NCI-H1417 treated with DMSO at 0.1 percent for 48 hours (cell line): ENCODE measurements at regions not wholly inside any gene's neighbourhood (a gene's known extent, or its start where the extent isn't known, plus 50 kb on each side); places are given as distances from the start of the nearest gene placed in this dataset.
"Not testable (repeated sequence)": the region's sequence is repeated elsewhere in the genome, so short reads cannot be mapped to it uniquely, and the experiment has no call there.

Source experiments
- DNase-seq: peaks from one replicate; lab custom pipeline; 2025; lab: John Stamatoyannopoulos, UW

DNA sequence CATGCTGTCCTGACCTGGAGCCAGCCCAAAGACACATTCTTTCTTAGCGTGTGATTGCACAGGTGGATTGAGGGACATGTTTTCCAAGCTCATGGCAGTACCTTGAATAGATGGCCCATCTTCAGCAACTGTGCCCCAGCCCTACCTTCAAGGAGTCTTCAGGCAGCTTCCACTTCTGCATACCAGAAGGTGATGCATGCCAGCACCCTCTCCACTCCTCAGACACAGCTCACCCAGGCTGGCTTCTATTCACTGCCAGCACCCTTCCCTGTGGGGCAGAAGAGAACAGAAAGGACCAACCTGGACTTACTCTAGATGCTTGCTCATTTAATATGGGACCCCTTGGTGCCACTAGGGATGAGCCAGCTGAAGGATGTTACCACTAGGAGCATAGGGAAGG lies 466.4 kb upstream of the ISX start:
- no peak for DNase-seq

DNA sequence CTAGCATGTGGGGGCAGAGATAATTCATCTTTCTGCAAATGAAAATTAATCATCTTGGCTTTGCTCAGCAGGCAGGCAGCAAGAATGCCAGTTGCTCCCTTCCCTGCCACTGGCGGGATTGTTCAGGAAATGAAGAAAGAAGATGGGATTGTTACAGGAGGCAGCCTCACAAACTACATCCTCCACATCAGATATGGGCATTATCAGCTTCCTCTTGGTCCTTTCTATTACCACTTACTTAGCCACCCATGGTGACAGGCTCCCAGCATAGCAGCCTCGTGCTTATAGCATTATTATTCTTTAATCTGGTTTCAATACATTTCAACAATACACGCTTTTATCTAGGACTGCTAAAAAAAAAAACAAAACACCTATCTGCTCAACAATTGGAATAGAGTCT lies 461.6 kb upstream of the ISX start:
- DNase-seq, result no peak

- DNase-seq, result no peak
These were observed 457.9 kb upstream of the ISX start for GRCh38 chr22:34608106-34608505.

DNA sequence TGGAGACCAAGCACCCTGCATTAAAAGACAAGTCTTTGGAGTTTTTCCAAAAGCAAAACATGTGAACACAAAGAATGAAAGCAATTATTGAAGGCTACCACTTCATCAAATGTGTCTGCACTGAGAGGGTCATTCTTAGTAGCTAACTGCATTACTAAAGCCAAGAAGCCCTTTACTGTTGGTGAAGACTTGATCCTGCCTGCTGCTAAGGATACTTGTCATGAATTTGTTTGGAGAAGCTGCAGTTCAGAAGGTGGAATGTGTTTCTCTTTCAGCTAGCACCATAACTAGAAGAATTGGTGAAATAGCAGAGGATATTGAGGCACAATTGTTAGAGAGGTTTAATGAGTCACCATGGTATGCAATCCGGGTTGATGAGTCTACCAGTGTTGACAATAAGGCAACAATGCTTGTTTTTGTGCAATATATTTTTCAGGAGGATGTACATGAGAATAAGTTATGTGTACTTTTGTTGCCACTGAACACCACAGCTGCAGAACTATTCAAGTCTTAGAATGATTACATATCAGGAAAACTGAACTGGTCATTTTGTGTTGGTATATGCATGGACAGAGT lies 457.3 kb upstream of the ISX start:
- DNase-seq, result no peak

- no peak for DNase-seq
These were observed 456.3 kb upstream of the ISX start for GRCh38 chr22:34609646-34610045.

- no peak for DNase-seq
These were observed 445.8 kb upstream of the ISX start for GRCh38 chr22:34620161-34620560.

- no peak for DNase-seq
These were observed 445.1 kb upstream of the ISX start for GRCh38 chr22:34620832-34621231.

GRCh38 chr22:34622602-34623001 lies 443.4 kb upstream of the ISX start:
- no peak for DNase-seq

DNA sequence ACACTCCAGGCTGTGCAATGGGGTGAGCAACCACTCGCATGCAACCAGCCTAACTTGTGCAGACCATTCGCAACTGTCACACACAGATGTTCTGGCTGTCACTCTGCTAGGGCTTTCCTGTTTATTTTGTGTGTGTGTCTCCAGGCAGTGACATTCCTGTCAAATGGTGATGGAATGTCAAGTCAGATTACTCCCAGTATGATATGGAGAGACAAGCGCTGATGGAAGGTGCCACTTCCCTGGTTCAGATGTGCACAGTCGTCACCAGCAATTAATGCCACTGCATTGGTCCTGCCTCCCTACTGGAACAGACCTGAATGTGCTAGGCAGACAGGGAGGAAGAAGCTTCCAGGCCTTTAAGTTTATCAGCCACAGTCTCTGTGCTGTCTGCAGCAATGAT lies 442.4 kb upstream of the ISX start:
- no peak for DNase-seq

GRCh38 chr22:34625892-34626291 lies 440.1 kb upstream of the ISX start:
- not testable (repeated sequence) for DNase-seq

DNA sequence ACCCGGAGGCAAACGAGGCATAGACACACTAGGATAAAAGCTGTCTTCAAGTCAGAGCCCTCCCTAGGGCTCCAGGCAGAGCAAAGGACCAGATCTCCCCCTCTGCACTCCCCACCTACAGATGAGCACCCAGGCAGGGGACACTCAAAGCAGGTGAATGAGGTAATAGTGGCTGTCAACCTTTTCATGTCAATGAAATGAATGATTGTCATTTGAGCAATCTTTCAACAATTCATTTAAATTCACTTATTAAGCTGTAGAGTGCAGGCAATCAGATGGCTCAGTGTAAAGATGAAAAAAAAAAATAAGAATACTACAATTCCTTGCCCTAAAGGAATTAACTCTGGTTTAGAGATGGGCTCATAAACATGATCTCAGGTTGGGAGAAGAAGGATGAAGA lies 427.8 kb upstream of the ISX start:
- no peak for DNase-seq

- DNase-seq, result no peak
These were observed 426.0 kb upstream of the ISX start for GRCh38 chr22:34639911-34640310.

- no peak for DNase-seq
These were observed 420.6 kb upstream of the ISX start for GRCh38 chr22:34645375-34645774.

- no peak for DNase-seq
These were observed 397.0 kb upstream of the ISX start for GRCh38 chr22:34669001-34669400.

GRCh38 chr22:34683031-34683430 lies 382.9 kb upstream of the ISX start:
- not testable (repeated sequence) for DNase-seq

DNA sequence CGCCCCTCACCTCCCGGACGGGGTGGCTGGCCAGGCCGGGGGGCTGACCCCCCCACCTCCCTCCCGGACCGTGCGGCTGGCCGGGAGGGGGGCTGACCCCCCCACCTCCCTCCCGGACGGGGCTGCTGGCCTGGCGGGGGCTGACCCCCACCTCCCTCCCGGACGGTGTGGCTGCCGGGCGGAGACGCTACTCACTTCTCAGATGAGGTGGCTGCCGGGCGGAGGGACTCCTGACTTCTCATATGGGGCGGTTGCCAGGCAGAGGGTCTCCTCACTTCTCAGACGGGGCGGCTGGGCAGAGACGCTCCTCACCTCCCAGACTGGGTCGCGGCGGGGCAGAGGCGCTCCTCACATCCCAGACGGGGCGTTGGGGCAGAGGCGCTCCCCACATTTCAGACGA lies 381.7 kb upstream of the ISX start:
- not testable (repeated sequence) for DNase-seq

DNA sequence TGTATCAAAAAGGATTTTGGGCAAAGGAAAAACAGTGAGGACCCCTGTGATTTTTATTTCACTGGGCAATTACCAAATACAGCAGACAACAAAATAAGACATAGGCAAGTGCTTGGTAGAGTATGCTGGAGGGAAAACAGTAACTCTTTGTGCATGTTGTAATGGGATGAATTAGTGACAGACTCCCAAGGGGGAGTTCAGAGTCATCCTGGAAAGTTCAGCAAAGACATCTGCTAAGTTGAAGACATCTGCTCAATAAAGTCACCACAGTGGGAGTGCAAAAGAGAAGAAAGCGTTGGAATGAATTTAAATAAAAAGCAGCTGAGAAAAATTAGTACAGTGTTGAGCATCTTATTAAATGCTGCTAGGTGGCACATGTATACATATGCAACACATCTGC lies 378.8 kb upstream of the ISX start:
- DNase-seq, result no peak

DNA sequence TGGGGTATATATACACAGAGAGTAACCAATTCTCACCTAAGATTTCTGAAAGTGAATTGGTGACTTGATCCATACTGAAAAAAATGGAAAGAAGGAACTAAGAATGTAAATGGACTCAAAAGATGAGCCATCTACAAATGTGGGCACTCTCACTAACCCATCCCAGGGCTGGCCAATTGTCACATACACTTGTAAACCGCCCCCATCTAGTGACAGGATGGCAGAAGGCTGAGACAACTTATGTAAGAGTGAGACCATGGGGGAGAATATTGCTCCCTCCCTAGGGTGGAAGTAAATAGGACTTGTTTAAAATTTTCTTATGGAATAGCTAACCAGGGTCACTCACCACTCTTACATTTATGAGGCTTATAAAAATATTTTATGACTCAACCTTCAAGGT lies 377.1 kb upstream of the ISX start:
- DNase-seq, result no peak

DNA sequence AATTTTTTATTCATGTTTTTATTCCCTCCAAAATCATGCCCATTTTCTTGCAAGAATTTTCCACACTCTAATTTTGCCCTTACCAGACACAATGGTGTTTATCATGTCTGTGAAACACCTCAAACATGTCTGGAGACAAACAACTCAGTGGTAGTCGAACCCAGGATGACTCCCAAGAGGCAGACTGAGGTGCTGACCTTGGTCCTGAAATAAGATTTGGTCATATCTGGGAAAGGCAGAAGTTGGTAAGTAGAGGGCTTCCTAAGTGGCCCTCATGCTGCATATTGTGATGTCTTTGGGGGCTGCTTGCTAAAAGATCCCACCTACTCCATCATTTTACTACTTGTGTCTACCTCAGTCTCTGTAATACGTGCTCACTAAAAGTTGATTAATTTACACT lies 369.4 kb upstream of the ISX start:
- DNase-seq, result no peak

DNA sequence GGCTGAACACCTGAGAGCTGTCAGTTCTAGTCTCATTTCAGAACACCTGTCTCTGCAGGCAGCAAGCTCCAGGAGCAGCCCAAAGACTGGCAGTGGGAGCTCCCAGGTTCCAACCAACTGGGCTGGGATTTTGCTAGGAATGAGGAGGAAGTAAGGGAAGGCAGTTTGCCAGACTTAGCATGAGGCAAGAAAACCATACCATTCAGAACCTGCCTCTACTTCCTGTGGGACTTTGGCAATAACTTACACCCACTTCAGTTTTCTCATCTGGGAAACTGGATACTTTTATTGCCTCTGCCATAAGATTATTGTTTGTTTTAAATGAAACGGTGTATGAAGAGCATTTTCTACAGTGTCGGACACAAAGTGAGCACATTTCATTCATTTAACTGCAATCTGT lies 363.7 kb upstream of the ISX start:
- no peak for DNase-seq

- DNase-seq, result no peak
These were observed 356.3 kb upstream of the ISX start for GRCh38 chr22:34709641-34710040.

- no peak for DNase-seq
These were observed 343.1 kb upstream of the ISX start for GRCh38 chr22:34722901-34723300.

- no peak for DNase-seq
These were observed 329.9 kb upstream of the ISX start for GRCh38 chr22:34736081-34736480.

DNA sequence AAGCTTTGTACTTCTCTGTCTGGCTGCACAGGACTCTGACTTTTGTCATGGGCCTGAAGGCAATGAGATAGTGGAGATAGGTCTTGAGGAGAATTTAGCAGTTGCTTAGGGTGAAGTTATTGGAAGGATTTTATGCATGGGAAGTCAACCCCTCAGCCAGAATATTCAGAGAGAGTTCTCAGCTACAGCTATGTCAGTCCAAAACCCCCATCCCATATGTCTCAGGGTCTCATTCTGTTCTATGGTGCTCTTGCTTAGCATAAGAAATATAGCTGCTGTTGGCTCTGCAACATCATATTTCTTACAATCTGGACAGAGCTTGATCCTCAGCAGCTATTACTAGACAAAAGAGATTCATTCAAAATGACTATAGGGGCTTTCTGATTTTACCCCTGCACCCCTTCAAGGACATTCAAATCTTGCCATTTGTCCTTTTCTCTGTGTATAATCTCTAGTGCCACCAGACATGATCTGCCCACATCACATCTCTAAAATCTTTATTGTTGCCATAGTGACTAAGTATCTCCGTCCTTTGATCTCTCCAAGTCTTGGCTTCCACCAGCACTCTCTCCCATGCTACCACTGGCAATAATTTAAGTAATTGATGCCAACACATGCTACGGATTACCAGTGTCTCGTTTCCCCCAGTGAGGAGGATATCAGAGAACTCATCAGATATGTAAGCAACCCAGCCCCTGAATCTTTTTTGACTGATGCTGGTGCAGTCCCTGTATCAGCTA lies 327.1 kb upstream of the ISX start:
- no peak for DNase-seq
